Suprapubic skin (tissue), 4 donors: ENCODE measurements at regions not wholly inside any gene's neighbourhood (a gene's known extent, or its start where the extent isn't known, plus 50 kb on each side); places are given as distances from the start of the nearest gene placed in this dataset.

Experiments
- DNase-seq, 2 donors: peaks; one replicate each; pipeline ENCODE4 v3.0.0-alpha.2; 2019; ENCODE audit warnings: low spot score in 2 of 2
- H3K27ac ChIP-seq: fragments of 200-600 bp; sonication (generic); one replicate; pipeline ENCODE4 v1.5.1; 2019
- H3K27me3 ChIP-seq: fragments of 200-600 bp; sonication (generic); one replicate; pipeline ENCODE4 v1.5.1; 2019
- H3K36me3 ChIP-seq: fragments of 200-600 bp; sonication (generic); one replicate; pipeline ENCODE4 v1.5.1; 2019
- H3K4me1 ChIP-seq: fragments of 200-600 bp; sonication (generic); one replicate; pipeline ENCODE4 v1.5.1; 2019
- H3K4me3 ChIP-seq: fragments of 200-600 bp; sonication (generic); one replicate; pipeline ENCODE4 v1.5.1; 2019; ENCODE audit warnings: mild to moderate bottlenecking
- H3K9me3 ChIP-seq: fragments of 200-600 bp; sonication (generic); one replicate; pipeline ENCODE4 v1.5.1; 2019
- EP300 ChIP-seq: sonication (generic); formaldehyde crosslinking; IDR thresholded peaks from one replicate; pipeline ENCODE4 v1.6.1; 2017; ENCODE audit warnings: antibody characterized with exemption
- POLR2A ChIP-seq, 2 donors: fragments of 450-650 bp; IDR thresholded peaks; one replicate each; pipeline ENCODE4 v1.6.1; 2017; ENCODE audit warnings: antibody characterized with exemption in 2 of 2, mild to moderate bottlenecking in 2 of 2, moderate library complexity in 2 of 2
- POLR2AphosphoS5 ChIP-seq, 3 donors: sonication (generic); formaldehyde crosslinking; IDR thresholded peaks; one replicate each; pipeline ENCODE4 v1.6.1; 2017; ENCODE audit warnings: antibody characterized with exemption in 3 of 3
- WGBS: methylation state at CpG from one replicate; pipeline ENCODE4 v1.1.5; 2018; 5-methylcytosine and 5-hydroxymethylcytosine counted together
- TF ChIP-seq, protein P1 (sequence below), 2 donors: fragments of 200-600 bp in 1 of 2; fragments of 450-650 bp in 1 of 2; sonication (generic) in 1 of 2; IDR thresholded peaks; one replicate each; pipeline ENCODE4 v1.5.1; 2016 to 2019; ENCODE audit warnings: antibody characterized with exemption in 2 of 2, mild to moderate bottlenecking in 1 of 2, moderate library complexity in 1 of 2

DNA sequence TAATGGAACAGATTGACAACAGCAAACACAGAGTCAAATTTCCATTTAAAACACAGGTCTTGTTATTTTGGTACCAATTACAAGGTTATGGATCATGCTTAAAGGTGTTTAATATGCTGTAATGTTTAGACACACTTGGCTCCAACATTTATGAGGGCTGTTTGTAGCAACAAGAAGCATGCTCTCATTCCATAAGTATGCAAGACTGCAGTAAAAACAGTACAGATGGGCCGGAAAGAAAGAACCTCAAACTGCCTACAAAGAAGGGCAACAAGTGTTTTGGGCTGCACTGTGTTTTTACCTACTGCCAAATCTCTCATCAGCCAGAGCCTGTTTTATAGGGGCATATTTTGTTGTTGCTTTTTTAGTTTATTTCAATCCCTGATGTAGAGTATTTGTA lies 100.5 kb upstream of the HS3ST3A1 start:
- no peaks in the 10 kb centered on the region for H3K9me3 ChIP-seq
- no peaks in the 10 kb centered on the region for H3K4me1 ChIP-seq
- no peak overlapping the region for H3K27ac ChIP-seq
- 57% methylated on average over 1 of the region's 1 CpG for WGBS
- H3K36me3 ChIP-seq, result no peaks in the 10 kb centered on the region
- no peak for DNase-seq
- TF ChIP-seq POLR2A (IDR thresholded peaks at IDR 0.05) (no peak), EP300 (no peak), POLR2AphosphoS5 (IDR thresholded peaks at IDR 0.05) (no peak)
- TF ChIP-seq, protein P1, sequence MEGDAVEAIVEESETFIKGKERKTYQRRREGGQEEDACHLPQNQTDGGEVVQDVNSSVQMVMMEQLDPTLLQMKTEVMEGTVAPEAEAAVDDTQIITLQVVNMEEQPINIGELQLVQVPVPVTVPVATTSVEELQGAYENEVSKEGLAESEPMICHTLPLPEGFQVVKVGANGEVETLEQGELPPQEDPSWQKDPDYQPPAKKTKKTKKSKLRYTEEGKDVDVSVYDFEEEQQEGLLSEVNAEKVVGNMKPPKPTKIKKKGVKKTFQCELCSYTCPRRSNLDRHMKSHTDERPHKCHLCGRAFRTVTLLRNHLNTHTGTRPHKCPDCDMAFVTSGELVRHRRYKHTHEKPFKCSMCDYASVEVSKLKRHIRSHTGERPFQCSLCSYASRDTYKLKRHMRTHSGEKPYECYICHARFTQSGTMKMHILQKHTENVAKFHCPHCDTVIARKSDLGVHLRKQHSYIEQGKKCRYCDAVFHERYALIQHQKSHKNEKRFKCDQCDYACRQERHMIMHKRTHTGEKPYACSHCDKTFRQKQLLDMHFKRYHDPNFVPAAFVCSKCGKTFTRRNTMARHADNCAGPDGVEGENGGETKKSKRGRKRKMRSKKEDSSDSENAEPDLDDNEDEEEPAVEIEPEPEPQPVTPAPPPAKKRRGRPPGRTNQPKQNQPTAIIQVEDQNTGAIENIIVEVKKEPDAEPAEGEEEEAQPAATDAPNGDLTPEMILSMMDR (IDR thresholded peaks at IDR 0.05), result no peak
- H3K4me3 ChIP-seq, result no peak overlapping the region
- no peaks in the 10 kb centered on the region for H3K27me3 ChIP-seq

DNA sequence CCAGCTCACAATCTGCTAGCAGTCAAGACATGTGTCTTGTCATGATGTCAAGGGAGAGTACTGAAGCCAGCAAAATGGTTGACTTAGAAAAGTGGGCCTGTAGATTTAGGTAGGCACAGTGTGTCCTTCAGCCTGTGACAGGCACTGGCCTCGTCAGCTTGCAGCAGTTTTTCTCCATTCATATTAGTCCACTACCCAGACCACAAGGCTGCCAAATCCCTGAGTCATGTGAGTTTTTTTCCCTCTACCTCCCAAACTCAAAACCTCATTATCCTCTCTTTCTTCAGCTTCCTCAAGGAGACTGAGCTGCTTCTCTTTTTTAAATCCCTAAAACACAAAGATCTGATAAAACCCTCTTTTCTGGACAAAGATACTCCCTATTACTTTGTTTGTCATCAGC lies 102.6 kb upstream of the HS3ST3A1 start:
- no peak overlapping the region for H3K27ac ChIP-seq
- H3K4me3 ChIP-seq, result no peak overlapping the region
- no peak for DNase-seq
- H3K4me1 ChIP-seq, result no peaks in the 10 kb centered on the region
- H3K9me3 ChIP-seq, result no peaks in the 10 kb centered on the region
- no peaks in the 10 kb centered on the region for H3K27me3 ChIP-seq
- 65% methylated on average over 1 of the region's 1 CpG for WGBS
- TF ChIP-seq POLR2A (IDR thresholded peaks at IDR 0.05) (no peak), EP300 (no peak), POLR2AphosphoS5 (IDR thresholded peaks at IDR 0.05) (no peak)
- TF ChIP-seq, protein P1 (IDR thresholded peaks at IDR 0.05), result no peak
- no peaks in the 10 kb centered on the region for H3K36me3 ChIP-seq

DNA sequence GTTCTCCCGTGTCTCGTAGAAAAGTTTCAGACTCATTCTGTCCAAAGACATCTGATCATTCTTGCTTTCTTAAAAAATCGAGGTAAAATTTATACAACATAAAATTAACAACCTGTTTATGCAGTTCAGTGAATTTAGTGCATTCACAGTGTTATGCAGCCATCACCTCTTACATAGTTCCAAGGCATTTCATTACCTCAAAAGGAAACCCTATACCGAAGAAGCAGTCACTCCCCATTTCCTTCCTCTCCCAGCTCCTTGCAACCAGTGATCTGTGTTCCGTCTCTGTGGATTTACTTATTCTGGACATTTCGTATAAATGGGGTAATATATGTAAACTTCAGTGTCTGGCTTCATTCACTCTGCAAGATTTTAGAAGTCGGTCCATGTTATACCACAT lies 103.5 kb upstream of the HS3ST3A1 start:
- no peaks in the 10 kb centered on the region for H3K4me1 ChIP-seq
- H3K4me3 ChIP-seq, result no peak overlapping the region
- no peaks in the 10 kb centered on the region for H3K9me3 ChIP-seq
- TF ChIP-seq, protein P1 (IDR thresholded peaks at IDR 0.05), result no peak
- TF ChIP-seq POLR2AphosphoS5 (IDR thresholded peaks at IDR 0.05) (no peak), EP300 (no peak)
- no peak for DNase-seq
- no peaks in the 10 kb centered on the region for H3K27me3 ChIP-seq
- H3K27ac ChIP-seq, result no peak overlapping the region
- H3K36me3 ChIP-seq, result no peaks in the 10 kb centered on the region
- 75% methylated on average over 7 of the region's 7 CpGs for WGBS

DNA sequence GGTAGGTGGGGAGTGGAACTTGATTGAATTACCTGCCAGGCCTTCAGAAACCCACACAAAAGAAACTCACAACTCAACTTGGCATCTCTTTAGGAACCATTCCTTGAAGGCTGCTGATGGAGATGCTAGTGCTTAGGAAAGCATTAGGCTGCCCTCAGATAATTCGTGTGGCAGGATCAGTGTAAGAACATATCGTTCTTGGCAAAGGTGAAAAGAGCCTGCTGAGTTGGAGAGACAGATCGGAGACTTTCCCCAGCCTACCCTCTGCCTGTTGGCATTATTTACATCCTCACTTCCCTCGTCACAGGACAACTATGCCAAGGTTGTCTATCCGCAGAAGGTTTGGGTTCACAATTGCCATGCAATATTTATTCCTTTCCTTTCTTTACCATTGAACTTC lies 120.0 kb upstream of the HS3ST3A1 start:
- H3K27me3 ChIP-seq, result no peaks in the 10 kb centered on the region
- TF ChIP-seq, protein P1 (IDR thresholded peaks at IDR 0.05), result no peak
- TF ChIP-seq EP300 (no peak), POLR2AphosphoS5 (IDR thresholded peaks at IDR 0.05) (no peak), POLR2A (IDR thresholded peaks at IDR 0.05) (no peak)
- WGBS, result 87% methylated on average over 5 of the region's 5 CpGs
- no peaks in the 10 kb centered on the region for H3K36me3 ChIP-seq
- no peaks in the 10 kb centered on the region for H3K9me3 ChIP-seq
- H3K27ac ChIP-seq, result no peak overlapping the region
- H3K4me1 ChIP-seq, result no peaks in the 10 kb centered on the region
- no peak for DNase-seq
- H3K4me3 ChIP-seq, result no peak overlapping the region

DNA sequence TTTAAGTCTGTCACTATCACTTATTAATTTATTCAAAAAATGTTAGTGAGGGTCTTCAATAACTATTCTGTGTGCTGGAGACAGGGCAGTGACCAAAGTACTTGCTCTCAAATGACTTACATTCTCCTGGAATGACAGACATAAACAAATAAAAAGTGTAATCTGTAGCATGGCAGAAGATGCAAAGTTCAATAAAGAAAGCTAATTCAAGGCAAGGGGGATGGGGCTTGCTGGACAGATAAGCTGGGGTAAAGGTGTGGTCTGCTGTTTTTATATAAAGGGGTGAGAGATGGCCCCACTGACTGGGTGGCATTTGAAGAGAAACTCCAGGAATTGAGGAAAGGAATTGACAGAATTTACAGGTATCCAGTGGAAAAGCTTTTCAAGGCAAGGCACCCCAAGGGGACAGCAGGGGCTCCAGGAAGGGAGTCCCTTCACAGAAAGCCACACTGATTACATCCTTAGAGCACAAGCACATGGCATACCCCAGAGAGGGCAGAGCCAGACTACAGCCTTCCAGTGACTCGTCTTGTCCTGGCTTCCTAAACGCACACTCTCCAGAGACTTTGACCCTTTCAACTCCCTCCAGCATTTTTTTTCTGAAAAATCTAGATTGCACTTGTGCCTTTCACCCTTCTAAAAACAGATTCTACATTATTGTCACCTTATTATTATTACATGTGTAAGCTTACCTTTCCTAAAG lies 123.7 kb upstream of the HS3ST3A1 start:
- no peak overlapping the region for H3K27ac ChIP-seq
- H3K27me3 ChIP-seq, result no peaks in the 10 kb centered on the region
- H3K36me3 ChIP-seq, result no peaks in the 10 kb centered on the region
- 16% methylated on average over 2 of the region's 2 CpGs for WGBS
- DNase-seq, result no peak
- H3K4me1 ChIP-seq, result no peaks in the 10 kb centered on the region
- H3K9me3 ChIP-seq, result no peaks in the 10 kb centered on the region
- TF ChIP-seq POLR2A (IDR thresholded peaks at IDR 0.05) (no peak), EP300 (no peak), POLR2AphosphoS5 (IDR thresholded peaks at IDR 0.05) (no peak)
- TF ChIP-seq, protein P1 (IDR thresholded peaks at IDR 0.05), result no peak
- H3K4me3 ChIP-seq, result no peak overlapping the region
